ENCODE measurements at regions not wholly inside any gene's neighbourhood (a gene's known extent, or its start where the extent isn't known, plus 50 kb on each side); places are given as distances from the start of the nearest gene placed in this dataset.

- DNase-seq: no peak
These were observed 278.1 kb upstream of the CADM2 start for GRCh38 chr3:84680700-84681099.

- DNase-seq: no peak
These were observed 275.3 kb upstream of the CADM2 start for GRCh38 chr3:84683493-84683892.

GRCh38 chr3:84685467-84685866 lies 273.3 kb upstream of the CADM2 start:
- DNase-seq: no peak

DNA sequence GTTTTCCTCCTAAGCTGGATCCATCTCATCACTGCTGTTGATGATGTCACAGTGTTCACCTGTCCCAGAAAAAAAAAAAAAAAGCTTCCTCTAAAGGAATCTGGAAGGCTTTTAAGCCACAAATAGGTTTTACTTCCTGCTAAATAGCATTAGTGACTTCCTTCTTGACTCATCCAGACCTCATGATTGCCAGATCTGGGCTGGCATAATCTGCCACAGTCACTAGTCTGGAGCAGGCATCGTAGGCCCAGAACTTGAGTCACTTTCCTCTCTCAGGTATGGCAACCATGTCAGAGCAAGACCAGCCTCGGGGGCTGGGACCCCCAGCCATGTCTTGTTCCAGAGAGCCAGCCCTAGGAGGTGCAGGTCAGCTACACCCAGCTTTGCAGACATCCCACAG lies 266.5 kb upstream of the CADM2 start:
- peak; percentile 1 to 22 (median 16) for DNase-seq

- DNase-seq: peak; percentile 7 to 58 (median 45)
These were observed 248.5 kb upstream of the CADM2 start for GRCh38 chr3:84710288-84710687.

GRCh38 chr3:84717894-84718293 lies 240.9 kb upstream of the CADM2 start:
- DNase-seq: no peak

GRCh38 chr3:84724877-84725276 lies 233.9 kb upstream of the CADM2 start:
- peak; percentile 14 to 65 (median 38) for DNase-seq

GRCh38 chr3:84727616-84728015 lies 231.2 kb upstream of the CADM2 start:
- DNase-seq: no peak

GRCh38 chr3:84734731-84735130 lies 224.1 kb upstream of the CADM2 start:
- DNase-seq: peak in 2 of 4 experiments; percentile 19 to 32

DNA sequence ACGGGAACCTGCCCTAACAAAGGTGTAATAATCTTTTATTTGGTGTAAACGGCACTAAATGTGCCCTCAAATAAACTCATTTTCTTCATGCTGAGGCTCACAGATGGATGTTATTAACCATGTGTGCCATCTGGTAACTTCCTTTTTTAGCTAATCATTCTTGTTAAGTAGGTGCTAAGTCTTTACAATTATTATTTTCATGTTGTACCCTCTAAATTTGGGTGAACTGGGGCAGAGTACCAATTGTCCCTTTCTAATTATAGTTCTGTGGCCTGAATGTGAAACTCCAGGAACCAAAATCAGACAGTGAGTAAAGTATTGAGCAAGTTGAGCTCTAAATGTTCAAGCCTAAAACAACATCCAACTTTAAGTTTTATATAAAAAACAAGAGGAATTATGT lies 220.7 kb upstream of the CADM2 start:
- DNase-seq: no peak

DNA sequence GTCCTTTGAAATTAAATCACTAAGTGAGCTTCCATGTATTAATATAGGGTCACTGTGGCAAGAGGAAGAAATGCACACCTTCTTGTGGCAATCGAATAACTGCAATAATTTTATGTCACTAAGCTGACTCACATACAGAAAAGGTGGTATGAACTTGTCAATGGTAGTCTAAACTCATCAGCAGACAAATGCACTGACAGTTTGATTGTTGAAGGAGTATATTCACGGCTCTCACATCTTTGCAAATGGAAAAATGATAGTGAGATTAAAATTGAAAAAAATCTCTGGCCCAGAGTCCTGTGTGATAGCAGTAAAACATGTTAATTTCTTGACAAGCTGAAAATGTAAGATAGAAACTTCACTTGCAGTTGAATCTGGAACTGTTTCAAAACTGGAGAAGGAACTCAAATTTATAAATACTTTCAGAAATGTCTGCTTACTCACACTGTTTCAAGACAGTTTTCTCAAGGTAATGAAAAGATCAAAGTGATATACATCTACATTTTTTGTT lies 215.8 kb upstream of the CADM2 start:
- no peak for DNase-seq

DNA sequence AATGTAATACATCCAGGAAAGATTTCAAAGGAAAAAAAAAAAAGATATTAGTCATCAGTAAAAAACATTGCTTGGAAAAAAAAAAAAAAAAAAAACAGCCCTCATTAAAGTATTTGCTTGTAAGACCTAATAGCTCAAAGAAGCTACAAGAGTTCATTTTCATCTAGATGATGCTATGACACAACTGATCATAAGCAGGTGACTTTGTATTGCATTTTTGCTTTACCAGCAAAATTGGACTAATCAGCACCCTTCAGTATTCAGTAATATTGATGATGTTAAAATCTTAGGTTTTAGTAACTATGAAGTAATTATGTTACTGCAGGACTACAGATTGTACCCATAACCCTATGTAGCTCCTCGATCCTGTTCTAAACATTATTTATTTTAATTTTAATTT lies 214.7 kb upstream of the CADM2 start:
- no peak for DNase-seq

GRCh38 chr3:84755860-84756259 lies 202.9 kb upstream of the CADM2 start:
- no peak for DNase-seq

GRCh38 chr3:84759361-84759760 lies 199.4 kb upstream of the CADM2 start:
- no peak for DNase-seq

DNA sequence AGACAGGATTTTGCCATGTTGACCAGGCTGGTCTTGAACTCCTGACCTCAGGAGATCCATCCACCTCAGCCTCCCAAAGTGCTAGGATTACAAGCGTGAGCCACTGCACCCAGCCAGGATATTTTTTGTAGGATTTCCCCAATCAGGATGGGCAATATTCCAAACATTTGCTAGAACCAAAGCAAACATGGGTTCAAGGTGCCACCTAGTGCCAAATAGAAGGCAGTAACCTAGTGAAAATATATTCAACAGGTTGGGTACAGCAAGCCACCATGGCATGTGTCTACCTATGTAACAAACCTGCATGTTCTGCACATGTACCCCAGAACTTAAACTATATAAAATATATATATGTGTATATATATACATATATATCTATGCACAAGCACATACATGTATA lies 185.9 kb upstream of the CADM2 start:
- peak in 3 of 4 experiments; percentile 2 to 4 (median 4) for DNase-seq

- no peak for DNase-seq
These were observed 175.5 kb upstream of the CADM2 start for GRCh38 chr3:84783281-84783680.

DNA sequence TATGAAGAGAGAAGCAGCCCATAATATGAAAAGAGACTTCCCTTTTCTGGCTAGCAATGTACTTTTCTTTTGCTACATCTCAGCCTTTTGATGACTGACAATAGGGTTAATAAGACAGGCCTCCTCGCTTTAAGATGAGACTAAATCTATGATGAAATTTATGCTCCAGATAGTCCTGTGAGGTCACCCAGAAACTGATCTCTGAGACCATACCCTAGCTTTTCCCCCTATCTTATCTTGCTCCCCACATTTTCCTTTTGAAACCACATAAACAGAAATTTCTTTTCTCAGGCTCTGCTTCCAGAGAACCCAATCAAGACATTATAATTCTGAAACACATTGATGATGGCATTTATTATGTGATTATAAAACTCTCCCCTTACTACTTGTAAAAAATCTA lies 168.8 kb upstream of the CADM2 start:
- DNase-seq: no peak

DNA sequence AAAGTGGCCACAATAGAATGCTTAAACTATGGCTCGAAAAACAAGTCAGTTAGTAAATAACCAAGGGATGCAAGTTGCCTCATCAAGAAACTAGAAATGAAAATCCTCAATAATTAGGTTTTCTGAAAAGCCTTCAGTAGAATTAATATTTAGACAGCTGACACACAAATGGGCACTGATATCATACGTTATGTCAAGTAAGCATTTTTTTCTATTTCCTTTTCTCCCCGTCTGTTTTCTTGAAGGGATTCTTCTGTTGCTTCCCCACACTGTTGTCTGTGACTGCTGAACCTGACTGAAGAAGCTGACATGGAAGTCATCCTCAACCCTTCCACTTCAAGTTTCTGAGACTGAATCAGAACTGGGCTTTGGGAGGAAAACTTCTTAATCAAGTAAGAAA lies 151.8 kb upstream of the CADM2 start:
- no peak for DNase-seq

DNA sequence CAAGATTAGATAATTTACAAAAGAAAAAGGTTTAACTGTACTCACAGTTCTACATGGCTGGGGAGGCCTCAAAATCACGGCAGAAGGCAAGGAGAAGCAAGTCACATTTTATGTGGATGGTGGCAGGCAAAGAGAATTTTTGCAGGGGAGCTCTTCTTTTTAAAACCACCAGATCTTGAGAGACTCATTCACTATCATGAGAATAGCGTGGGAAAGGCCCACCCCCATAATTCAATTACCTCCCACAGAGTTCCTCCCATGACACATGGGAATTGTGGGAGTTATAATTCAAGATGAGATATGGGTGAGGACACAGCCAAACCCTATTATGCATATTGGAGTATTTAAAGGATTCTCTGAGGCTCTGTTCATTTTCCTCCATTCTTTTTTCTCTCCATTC lies 138.7 kb upstream of the CADM2 start:
- DNase-seq: no peak

GRCh38 chr3:84820906-84821305 lies 137.9 kb upstream of the CADM2 start:
- DNase-seq: no peak

DNA sequence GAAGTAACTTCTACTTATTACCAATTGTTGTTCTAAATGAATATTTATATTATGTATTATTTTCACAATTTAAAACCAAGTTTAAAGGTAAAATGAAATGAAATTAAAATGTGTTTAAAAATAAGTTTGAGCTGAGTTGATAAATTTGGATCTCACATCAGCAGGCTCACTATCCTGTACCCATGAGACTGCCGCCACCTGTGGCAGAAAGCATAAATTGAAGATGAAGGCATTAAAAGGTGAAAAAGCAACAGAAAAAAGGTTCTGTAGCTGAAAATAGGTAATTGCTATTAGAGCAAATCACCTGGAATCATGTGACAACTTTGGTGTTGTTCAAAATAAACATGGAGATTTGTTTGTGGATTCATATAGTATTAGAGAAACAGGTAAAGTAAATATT lies 133.0 kb upstream of the CADM2 start:
- no peak for DNase-seq

DNA sequence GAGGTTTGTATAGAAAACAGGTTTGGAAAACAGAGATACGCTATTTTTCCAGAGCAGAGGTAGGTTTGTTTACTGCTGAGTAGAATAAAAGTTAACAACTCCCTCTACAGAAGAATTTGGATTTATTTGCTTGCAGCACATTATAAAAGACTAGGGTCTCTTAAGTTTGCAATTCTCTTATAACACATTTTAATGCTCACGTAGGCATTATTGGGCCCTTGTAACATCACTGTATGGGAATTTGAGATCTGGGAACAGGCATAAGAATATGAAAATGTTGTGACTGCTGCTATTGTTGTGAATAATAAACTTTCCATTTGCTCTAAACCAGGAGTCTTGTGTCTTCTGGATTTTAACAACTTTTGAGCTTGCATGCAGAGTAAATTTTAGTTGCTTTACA lies 128.3 kb upstream of the CADM2 start:
- no peak for DNase-seq

GRCh38 chr3:84835366-84835765 lies 123.4 kb upstream of the CADM2 start:
- no peak for DNase-seq

DNA sequence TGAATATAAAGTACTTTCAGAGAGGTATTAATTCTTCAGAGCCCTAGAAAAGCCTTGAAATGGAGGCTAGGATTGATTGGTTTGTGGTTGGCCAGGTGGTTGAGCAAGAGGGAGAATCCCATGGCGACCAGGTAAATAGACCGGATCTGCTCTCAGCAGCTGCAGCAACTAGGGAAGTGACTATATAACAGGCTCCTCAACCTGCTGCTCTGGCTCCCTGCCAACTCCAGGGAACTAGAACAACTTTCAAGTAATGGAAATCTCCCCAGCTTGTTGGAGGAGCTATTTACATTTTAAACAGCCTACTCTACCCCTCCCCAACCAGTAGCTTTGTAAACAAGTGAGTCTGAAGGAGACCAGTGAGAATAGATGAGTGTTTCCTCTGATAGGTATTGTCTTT lies 121.8 kb upstream of the CADM2 start:
- no peak for DNase-seq

DNA sequence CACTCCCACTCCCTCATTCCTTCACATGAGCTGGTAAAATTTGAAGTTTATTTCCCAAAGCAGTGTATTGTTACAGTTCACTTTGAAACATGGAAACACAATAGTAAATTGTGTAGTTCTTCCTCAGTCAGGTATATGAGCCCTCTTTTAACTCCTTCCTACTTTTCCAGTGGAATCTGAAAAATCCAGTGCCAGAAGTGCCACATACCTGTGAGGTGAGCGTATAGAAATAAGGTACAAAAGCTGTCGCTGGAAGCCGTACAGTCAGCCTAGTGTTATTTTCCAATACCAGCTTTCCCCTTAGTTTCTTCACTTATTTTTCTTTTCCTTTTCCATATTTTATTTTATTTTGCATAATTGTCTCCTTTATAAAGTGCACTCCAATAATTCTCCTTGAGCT lies 81.7 kb upstream of the CADM2 start:
- DNase-seq: no peak

GRCh38 chr3:84881288-84881687 lies 77.5 kb upstream of the CADM2 start:
- DNase-seq: no peak

Data from suppressor macrophage (primary cell).